ENCODE measurements at regions not wholly inside any gene's neighbourhood (a gene's known extent, or its start where the extent isn't known, plus 50 kb on each side); places are given as distances from the start of the nearest gene placed in this dataset.

- Histone ChIP-seq H3K9me3 (ENCODE audit: insufficient read depth, low read length) (no peaks in the 10 kb centered on the region), H4K20me1 (ENCODE audit: insufficient read depth, low read length) (no peaks in the 10 kb centered on the region), H3K4me2 (ENCODE audit: low read length) (no peak overlapping the region), H3K9ac (ENCODE audit: low read length) (no peak overlapping the region), H3K4me3 (ENCODE audit: low read length) (no peak overlapping the region), H2AFZ (ENCODE audit: low read depth, low read length) (no peak overlapping the region), H3K4me1 (ENCODE audit: low read length) (no peaks in the 10 kb centered on the region), H3K36me3 (replicated peaks; ENCODE audit: low read depth, low read length) (no peaks in the 10 kb centered on the region), H3K27me3 (ENCODE audit: low read depth, low read length) (no peaks in the 10 kb centered on the region), H3K79me2 (ENCODE audit: low read length) (no peaks in the 10 kb centered on the region), H3K27ac (ENCODE audit: low read length) (no peak overlapping the region)
- TF ChIP-seq CTCF (IDR thresholded peaks at IDR 0.05; ENCODE audit: low read depth, low read length) = no peak
- no peak for TF ChIP-seq EZH2phosphoT487 (IDR thresholded peaks at IDR 0.05; ENCODE audit: low read depth)
Measured at GRCh38 chr5:152092580-152092979, 167.9 kb upstream of the GLRA1 start.

- H3K79me2 ChIP-seq (ENCODE audit: low read length) = no peaks in the 10 kb centered on the region
- H3K4me1 ChIP-seq (ENCODE audit: low read length) = no peaks in the 10 kb centered on the region
- no peaks in the 10 kb centered on the region for H3K9me3 ChIP-seq (ENCODE audit: insufficient read depth, low read length)
- no peak overlapping the region for H3K9ac ChIP-seq (ENCODE audit: low read length)
- no peak overlapping the region for H3K4me2 ChIP-seq (ENCODE audit: low read length)
- H3K4me3 ChIP-seq (ENCODE audit: low read length) = no peak overlapping the region
- no peaks in the 10 kb centered on the region for H3K27me3 ChIP-seq (ENCODE audit: low read depth, low read length)
- H3K36me3 ChIP-seq (replicated peaks; ENCODE audit: low read depth, low read length) = no peaks in the 10 kb centered on the region
- no peak for TF ChIP-seq CTCF (IDR thresholded peaks at IDR 0.05; ENCODE audit: low read depth, low read length)
- TF ChIP-seq EZH2phosphoT487 (IDR thresholded peaks at IDR 0.05; ENCODE audit: low read depth) = no peak
- no peak overlapping the region for H2AFZ ChIP-seq (ENCODE audit: low read depth, low read length)
- H3K27ac ChIP-seq (ENCODE audit: low read length) = no peak overlapping the region
- no peaks in the 10 kb centered on the region for H4K20me1 ChIP-seq (ENCODE audit: insufficient read depth, low read length)
Measured at GRCh38 chr5:152089644-152090043, 165.0 kb upstream of the GLRA1 start.

- H3K4me2 ChIP-seq (ENCODE audit: low read length) = no peak overlapping the region
- H2AFZ ChIP-seq (ENCODE audit: low read depth, low read length) = no peak overlapping the region
- H3K9me3 ChIP-seq (ENCODE audit: insufficient read depth, low read length) = no peaks in the 10 kb centered on the region
- H3K36me3 ChIP-seq (replicated peaks; ENCODE audit: low read depth, low read length) = no peaks in the 10 kb centered on the region
- H3K79me2 ChIP-seq (ENCODE audit: low read length) = no peaks in the 10 kb centered on the region
- TF ChIP-seq EZH2phosphoT487 (IDR thresholded peaks at IDR 0.05; ENCODE audit: low read depth) (no peak), CTCF (IDR thresholded peaks at IDR 0.05; ENCODE audit: low read depth, low read length) (no peak)
- H3K27me3 ChIP-seq (ENCODE audit: low read depth, low read length) = no peaks in the 10 kb centered on the region
- no peak overlapping the region for H3K27ac ChIP-seq (ENCODE audit: low read length)
- H4K20me1 ChIP-seq (ENCODE audit: insufficient read depth, low read length) = no peaks in the 10 kb centered on the region
- no peaks in the 10 kb centered on the region for H3K4me1 ChIP-seq (ENCODE audit: low read length)
- H3K4me3 ChIP-seq (ENCODE audit: low read length) = no peak overlapping the region
- H3K9ac ChIP-seq (ENCODE audit: low read length) = no peak overlapping the region
Measured at GRCh38 chr5:152086668-152087067, 162.0 kb upstream of the GLRA1 start.

GRCh38 chr5:152084476-152084875 is 159.8 kb upstream of the GLRA1 start:
- no peaks in the 10 kb centered on the region for H3K27me3 ChIP-seq (ENCODE audit: low read depth, low read length)
- no peak overlapping the region for H3K4me2 ChIP-seq (ENCODE audit: low read length)
- no peak overlapping the region for H3K4me3 ChIP-seq (ENCODE audit: low read length)
- H4K20me1 ChIP-seq (ENCODE audit: insufficient read depth, low read length) = no peaks in the 10 kb centered on the region
- no peak for TF ChIP-seq CTCF (IDR thresholded peaks at IDR 0.05; ENCODE audit: low read depth, low read length)
- no peaks in the 10 kb centered on the region for H3K9me3 ChIP-seq (ENCODE audit: insufficient read depth, low read length)
- H3K79me2 ChIP-seq (ENCODE audit: low read length) = no peaks in the 10 kb centered on the region
- no peak overlapping the region for H3K27ac ChIP-seq (ENCODE audit: low read length)
- H3K4me1 ChIP-seq (ENCODE audit: low read length) = no peaks in the 10 kb centered on the region
- no peaks in the 10 kb centered on the region for H3K36me3 ChIP-seq (replicated peaks; ENCODE audit: low read depth, low read length)
- H2AFZ ChIP-seq (ENCODE audit: low read depth, low read length) = no peak overlapping the region
- no peak overlapping the region for H3K9ac ChIP-seq (ENCODE audit: low read length)

Measured in OCI-LY3 (cell line).